H7 (cell line): ENCODE measurements at regions not wholly inside any gene's neighbourhood (a gene's known extent, or its start where the extent isn't known, plus 50 kb on each side); places are given as distances from the start of the nearest gene placed in this dataset.

ENCODE experiments used
- DNase-seq: peaks from one replicate; pipeline ENCODE4 v3.0.0; 2012
- H3K27me3 ChIP-seq: 2 replicates; pipeline ENCODE4 v1.6.0; 2011; ENCODE audit warnings: mild to moderate bottlenecking, low read length; ENCODE audit not compliant: control insufficient read depth, insufficient read depth
- H3K36me3 ChIP-seq: replicated peaks from 2 replicates; pipeline ENCODE4 v1.5.1; 2011; ENCODE audit warnings: low read length; ENCODE audit not compliant: control insufficient read depth, insufficient read depth
- H3K4me3 ChIP-seq: 2 replicates; pipeline ENCODE4 v1.5.1; 2011; ENCODE audit warnings: low read depth, mild to moderate bottlenecking, control low read depth, low read length, moderate library complexity; ENCODE audit not compliant: insufficient read depth

DNA sequence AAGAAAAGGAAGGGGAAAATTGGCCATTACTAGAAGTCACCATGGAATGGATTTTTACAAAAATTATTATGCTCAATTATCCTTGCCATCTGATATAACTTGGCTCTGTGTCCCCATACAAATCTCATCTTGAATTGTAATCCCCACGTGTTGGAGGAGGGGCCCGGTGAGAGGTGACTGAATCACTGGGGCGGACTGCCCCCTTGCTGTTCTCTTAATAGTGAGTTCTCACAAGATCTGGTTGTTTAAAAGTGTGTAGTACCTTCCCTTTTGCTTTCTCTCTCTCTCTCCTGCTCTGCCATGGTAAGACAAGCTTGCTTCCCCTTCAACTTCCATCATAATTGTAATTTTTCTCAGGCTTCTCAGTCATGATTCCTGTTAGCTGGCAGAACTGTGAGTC lies 1023.6 kb downstream of the XPNPEP1 start:
- no peaks in the 10 kb centered on the region for H3K36me3 ChIP-seq
- H3K4me3 ChIP-seq, result no peak overlapping the region
- no peak for DNase-seq
- H3K27me3 ChIP-seq, result no peaks in the 10 kb centered on the region

DNA sequence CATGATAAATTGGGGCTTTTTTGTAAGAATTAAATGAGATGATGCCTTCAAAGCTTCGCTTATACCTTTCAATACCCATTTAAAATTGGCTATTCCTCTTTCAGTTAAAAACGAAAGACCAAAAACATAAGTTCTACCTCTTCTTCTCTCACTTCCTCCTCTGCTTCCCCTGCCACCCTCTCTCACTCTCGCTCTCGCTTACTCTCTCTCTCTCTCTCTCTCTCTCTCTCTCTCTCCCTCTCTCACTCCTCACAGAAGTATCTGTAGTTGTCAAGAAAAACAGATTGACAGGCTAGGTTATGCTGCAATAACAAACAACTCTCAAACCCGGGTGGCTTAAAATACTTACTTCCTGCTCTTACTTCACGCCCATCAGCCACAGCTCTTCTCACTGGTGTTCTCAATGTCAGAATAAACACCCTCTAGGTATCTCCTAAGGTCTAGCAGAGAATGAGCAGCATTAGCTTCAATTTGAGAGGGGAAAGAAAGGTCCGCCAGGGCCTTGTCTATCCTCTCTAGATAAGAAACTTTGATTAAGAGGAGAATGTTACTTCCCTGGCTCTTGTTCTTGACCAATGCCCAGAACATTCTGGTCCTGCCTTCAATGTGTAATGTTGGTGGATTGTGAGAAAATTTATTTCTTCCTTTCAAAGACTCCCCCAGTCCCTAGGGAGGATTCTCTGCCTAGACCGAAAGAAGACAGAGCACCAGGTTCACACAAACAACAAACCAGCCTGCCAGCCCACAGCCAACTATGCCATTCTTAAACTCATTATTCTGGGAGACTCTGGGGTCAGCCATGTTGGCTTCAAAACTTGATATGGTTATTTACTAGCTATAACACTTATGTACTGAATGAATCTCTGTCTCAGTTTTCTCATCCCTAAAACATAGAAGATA lies 1028.7 kb downstream of the XPNPEP1 start:
- Histone ChIP-seq H3K36me3 (no peaks in the 10 kb centered on the region), H3K4me3 (no peak overlapping the region), H3K27me3 (no peaks in the 10 kb centered on the region)
- no peak for DNase-seq

DNA sequence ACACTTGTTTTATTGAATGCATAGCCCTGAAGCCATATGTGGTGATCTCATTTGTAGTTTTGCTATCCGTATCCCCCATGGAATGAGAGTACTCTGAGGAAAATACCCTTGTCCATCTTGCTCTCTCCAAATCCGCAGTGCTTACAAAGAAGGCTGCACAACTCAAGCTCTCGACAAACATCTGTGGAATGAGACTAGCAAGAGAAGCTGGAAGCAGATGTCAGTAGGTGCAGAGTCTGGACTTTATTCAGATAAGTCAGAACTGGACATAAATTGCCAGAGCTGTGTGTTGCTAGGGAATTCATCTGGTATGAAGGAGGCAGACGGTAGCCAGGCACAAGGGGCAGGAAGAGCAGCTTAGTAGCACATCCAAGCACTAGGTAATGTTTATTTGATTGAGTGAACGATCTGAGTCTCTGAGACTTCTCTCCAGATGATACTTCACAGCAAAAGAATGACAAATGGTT lies 1046.2 kb downstream of the XPNPEP1 start:
- H3K36me3 ChIP-seq, result no peaks in the 10 kb centered on the region
- H3K27me3 ChIP-seq, result no peaks in the 10 kb centered on the region
- H3K4me3 ChIP-seq, result no peak overlapping the region
- no peak for DNase-seq

DNA sequence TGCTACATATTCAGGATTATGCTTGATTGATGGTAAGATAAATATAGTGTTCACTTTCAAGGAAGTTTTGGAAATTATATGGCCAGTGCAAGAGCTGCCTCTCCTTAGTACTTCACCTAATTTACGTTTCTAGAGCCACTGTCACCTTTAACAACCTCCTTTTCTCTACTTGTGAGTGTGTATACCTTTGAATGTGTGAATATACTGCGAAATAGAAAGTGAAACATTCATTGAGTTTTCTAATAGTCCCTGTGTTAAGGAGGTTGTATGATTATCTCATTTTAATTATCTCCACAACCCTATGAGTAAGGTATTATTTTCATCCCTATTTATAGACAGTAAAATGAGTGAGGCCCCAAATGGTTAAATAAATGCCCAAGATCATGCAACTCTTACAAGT lies 1050.5 kb downstream of the XPNPEP1 start:
- Histone ChIP-seq H3K36me3 (no peaks in the 10 kb centered on the region), H3K27me3 (no peaks in the 10 kb centered on the region), H3K4me3 (no peak overlapping the region)
- DNase-seq, result no peak

DNA sequence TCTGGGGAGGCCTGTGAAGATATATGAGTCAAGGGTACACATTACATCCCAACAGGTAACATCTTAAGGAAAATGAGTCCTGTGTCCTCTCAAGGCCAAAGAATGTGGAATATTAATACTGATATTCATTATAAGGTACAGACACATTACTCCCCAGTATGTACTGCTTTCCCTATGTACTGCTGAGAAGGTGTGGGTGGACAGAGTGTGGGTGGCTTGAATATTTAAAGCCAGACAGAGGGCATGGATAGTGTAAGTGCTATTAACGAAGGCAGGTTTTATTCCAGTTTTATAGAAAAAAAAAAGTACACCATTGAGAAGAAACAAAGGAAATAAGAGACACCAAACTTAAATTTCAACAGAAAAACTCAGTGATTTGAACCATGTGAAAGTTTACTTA lies 1054.4 kb downstream of the XPNPEP1 start:
- DNase-seq, result no peak
- Histone ChIP-seq H3K27me3 (no peaks in the 10 kb centered on the region), H3K4me3 (no peak overlapping the region), H3K36me3 (no peaks in the 10 kb centered on the region)

DNA sequence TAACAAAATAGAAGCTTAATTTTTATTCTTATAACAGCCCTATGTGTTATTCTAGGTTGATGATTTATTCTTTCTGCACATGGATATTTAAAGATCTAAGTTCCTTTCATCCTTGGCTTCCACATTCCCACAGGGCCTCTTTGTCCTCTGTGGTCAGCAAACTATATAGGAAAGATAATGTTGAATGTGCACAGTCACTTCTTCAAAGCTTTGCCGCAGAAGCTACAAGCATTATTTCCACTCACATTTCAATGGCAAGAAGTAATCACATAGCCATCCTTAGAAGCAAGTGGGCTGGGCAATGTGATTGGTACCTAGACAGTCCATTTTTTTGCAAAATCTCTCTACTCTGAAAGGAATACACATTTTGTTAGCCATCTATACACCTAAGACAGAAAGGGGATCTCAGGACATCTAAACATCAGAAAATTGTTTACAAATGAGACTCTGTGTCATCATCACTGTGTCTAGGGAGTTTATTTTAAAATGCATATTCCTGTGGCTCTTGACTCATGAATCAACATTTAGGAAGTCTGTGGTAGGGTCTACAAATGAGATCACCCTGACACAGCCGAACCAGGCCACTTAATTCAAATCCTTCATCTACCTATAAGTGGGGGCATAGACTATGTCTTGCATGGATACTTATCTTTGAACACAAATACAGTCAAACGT lies 1060.5 kb downstream of the XPNPEP1 start:
- H3K36me3 ChIP-seq, result no peaks in the 10 kb centered on the region
- DNase-seq, result no peak

DNA sequence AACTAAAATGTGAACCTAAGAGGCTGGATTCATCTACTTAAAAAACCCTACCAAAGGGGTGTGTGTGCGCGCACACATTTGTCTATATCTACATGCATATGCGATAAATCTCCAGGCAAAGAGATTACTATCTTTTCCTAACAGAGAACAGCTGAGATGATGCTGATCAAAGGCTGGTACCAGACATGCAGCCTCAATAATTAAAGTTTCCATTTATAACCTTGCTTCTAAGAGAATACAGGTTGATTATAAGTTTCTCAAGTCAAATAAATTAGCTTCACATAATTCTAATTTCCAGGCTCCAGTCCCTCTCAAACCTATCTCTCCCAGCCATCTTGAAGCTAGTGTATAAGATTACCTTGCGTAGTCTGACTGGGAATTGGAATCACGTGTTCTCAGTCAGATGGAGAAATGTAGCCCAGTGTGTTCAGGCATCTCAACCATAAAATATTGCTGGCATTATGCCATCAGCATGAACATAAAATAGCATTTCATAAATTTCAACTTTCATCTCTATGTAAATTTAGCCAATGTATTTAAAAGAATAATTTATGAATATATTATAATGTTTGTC lies 1062.0 kb downstream of the XPNPEP1 start:
- DNase-seq, result no peak
- no peaks in the 10 kb centered on the region for H3K36me3 ChIP-seq

More for the DNA sequence above, 1060.5 kb downstream of the XPNPEP1 start:
- Histone ChIP-seq H3K27me3 (no peaks in the 10 kb centered on the region), H3K4me3 (no peak overlapping the region)

DNA sequence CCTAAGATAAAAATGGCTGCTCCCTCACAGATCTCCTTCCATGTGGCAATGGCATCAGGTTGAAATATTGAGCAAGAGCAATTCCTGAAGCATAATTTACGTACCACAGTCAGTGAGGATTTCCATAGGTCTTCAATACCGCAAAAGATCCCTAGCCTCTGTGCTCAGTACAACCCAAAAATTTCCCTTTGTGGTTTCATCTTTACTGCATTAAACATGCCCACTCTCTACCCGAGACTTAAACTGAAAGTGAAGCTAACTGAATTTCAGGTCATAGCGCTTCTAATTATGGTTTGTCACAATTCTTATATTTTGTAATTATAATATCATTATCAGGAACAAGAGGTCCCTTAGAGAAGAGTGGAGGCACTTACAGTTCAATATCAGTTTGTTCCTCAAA lies 1071.1 kb downstream of the XPNPEP1 start:
- no peaks in the 10 kb centered on the region for H3K27me3 ChIP-seq

More for the DNA sequence above, 1062.0 kb downstream of the XPNPEP1 start:
- no peak overlapping the region for H3K4me3 ChIP-seq
- H3K27me3 ChIP-seq, result no peaks in the 10 kb centered on the region

DNA sequence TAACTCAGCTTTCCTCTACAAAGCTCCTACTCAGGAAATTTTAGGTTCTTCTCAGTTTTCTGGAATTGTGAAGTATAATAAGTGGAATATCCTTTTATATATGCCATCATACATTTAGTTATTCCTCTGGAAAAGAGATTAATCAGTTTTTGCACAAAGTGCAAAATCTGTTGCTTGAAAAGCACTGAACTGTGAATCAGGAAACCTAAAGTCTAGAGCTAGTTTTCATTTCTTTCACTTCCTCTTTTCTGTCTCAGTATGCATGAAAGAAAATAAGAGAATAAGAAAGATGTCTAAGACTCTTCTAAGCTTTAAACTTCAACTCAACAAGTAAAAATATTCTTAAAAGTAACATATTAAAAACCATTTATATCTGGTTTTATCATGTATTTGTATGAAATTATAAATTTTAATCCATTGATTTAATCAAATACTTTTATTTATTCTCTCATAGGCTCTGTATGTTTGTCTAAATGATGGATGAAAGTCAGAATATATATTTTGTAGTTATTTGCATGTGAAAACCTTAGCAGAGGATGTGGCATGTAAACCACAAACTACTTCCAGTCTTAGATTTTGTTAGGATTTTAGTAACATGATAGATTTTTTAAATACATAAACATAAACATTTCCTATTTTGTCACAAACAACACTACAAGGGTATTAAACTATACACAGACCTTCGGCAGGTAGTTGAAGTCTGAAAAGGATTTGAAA lies 1073.0 kb downstream of the XPNPEP1 start:
- H3K27me3 ChIP-seq, result no peaks in the 10 kb centered on the region
- no peaks in the 10 kb centered on the region for H3K36me3 ChIP-seq

More for the DNA sequence above, 1071.1 kb downstream of the XPNPEP1 start:
- Histone ChIP-seq H3K36me3 (no peaks in the 10 kb centered on the region), H3K4me3 (no peak overlapping the region)
- DNase-seq, result no peak

DNA sequence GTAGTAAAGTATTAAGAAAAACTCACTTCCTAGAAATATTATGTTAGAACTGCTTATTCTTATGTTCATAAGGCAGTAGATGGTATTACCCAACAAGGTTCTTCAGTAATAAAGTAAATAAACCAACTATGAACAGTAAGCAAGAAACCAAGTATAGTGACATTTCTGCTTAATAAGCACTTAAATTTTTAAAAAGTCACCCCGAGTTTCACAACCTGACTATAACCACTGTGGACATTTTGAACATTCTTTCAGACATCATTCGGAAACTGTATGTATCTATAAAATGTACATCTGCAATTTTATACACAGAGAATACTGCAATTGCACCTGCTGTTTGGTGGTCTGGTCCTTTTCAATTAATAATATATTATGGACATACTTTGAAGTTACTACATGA lies 1073.6 kb downstream of the XPNPEP1 start:
- H3K36me3 ChIP-seq, result no peaks in the 10 kb centered on the region
- no peaks in the 10 kb centered on the region for H3K27me3 ChIP-seq
- no peak overlapping the region for H3K4me3 ChIP-seq
- DNase-seq, result no peak

More for the DNA sequence above, 1073.0 kb downstream of the XPNPEP1 start:
- no peak overlapping the region for H3K4me3 ChIP-seq
- DNase-seq, result no peak

DNA sequence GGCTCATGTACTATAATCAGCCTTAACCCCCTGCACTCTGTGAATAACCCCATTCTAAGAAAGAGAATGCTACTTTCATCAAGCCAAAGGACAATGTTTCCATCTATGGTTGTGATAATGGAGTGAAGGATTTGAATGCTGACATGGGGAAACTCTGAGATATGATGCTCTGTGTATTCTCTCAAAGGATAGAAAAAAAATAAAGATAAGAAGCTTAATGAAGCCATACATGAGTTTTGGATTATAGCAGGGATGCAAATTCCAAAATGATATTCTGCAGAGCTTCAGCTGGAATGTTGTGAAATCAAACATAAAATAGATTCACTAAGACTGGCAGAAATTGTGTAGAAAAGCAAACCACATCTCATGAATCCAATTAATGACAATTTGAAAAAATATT lies 1074.1 kb downstream of the XPNPEP1 start:
- Histone ChIP-seq H3K27me3 (no peaks in the 10 kb centered on the region), H3K4me3 (no peak overlapping the region), H3K36me3 (no peaks in the 10 kb centered on the region)
- no peak for DNase-seq

DNA sequence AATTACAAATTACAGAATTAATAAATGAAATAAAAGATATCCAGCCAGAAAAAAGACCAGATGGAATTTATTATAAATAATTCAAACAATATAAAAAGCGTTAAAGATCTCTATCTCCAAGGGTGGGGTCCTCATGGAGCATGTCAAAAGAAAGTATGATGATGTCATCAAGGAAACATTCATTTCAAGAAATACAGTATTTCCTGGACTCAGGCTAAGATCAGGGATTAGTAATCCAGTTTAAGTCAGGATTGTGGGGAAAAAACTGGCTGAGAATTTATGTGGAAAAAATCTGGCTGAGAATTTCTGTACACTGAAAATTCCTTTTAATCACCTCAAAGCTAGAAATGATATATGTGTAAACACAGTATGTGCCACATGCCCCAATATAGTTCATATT lies 1075.3 kb downstream of the XPNPEP1 start:
- no peaks in the 10 kb centered on the region for H3K36me3 ChIP-seq
- DNase-seq, result no peak
- no peak overlapping the region for H3K4me3 ChIP-seq
- H3K27me3 ChIP-seq, result no peaks in the 10 kb centered on the region

DNA sequence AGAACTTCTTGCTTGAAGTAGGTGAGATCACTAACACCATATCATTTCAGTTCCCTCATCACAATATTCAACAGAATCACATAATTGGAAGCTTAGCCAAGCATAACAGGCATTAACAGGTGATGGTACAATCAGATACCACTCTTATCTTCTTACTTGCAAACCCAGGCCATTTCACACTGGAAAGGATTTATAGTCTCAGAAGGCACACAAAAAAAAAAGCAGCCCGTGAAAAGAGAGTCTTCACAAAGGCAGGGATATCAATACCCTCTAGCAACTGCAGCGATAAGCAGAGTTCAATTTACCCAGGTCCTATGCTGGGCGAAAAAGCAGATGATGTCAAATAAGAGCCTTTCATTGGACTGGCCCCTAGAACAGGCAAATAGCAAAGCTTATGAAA lies 1082.4 kb downstream of the XPNPEP1 start:
- no peaks in the 10 kb centered on the region for H3K27me3 ChIP-seq
- DNase-seq, result no peak
- no peak overlapping the region for H3K4me3 ChIP-seq
- no peaks in the 10 kb centered on the region for H3K36me3 ChIP-seq

DNA sequence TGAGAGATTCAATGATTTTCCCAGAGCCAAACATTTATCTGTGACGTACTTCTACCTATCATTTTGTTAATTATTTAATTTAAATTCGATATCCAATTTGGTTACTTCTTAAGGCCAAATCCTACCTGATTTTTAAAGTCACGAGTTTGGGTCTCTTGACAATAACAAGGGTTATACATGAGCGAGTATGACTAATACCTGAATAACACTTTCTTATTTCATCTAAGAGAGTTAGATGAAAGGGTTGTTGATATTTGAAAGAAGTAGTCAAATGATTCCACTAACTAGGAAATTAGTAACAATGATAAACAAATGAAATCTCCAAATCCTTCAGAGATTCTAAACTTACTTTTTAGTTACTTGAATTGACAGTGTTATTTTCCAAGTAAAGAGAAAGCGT lies 1086.9 kb downstream of the XPNPEP1 start:
- Histone ChIP-seq H3K27me3 (no peaks in the 10 kb centered on the region), H3K4me3 (no peak overlapping the region), H3K36me3 (no peaks in the 10 kb centered on the region)
- no peak for DNase-seq
